ENCODE measurements at regions not wholly inside any gene's neighbourhood (a gene's known extent, or its start where the extent isn't known, plus 50 kb on each side); places are given as distances from the start of the nearest gene placed in this dataset.

- no peak for DNase-seq
These were observed 55.7 kb upstream of the PHACTR2 start for GRCh38 chr6:143621876-143622605.

- DNase-seq = no peak
These were observed 56.4 kb upstream of the PHACTR2 start for GRCh38 chr6:143621159-143621873.

GRCh38 chr6:143620447-143620846 lies 57.3 kb upstream of the PHACTR2 start:
- DNase-seq = no peak

GRCh38 chr6:143619824-143620401 lies 57.9 kb upstream of the PHACTR2 start:
- no peak for DNase-seq

GRCh38 chr6:143616741-143617140 lies 61.0 kb upstream of the PHACTR2 start:
- no peak for DNase-seq

- no peak for DNase-seq
These were observed 62.0 kb upstream of the PHACTR2 start for GRCh38 chr6:143615785-143616184.

- no peak for DNase-seq
These were observed 63.5 kb upstream of the PHACTR2 start for GRCh38 chr6:143614235-143614634.

GRCh38 chr6:143613749-143614148 lies 64.0 kb upstream of the PHACTR2 start:
- no peak for DNase-seq

- DNase-seq = no peak
These were observed 65.6 kb upstream of the PHACTR2 start for GRCh38 chr6:143612186-143612585.

- DNase-seq = peak; percentile 8
These were observed 66.2 kb upstream of the PHACTR2 start for GRCh38 chr6:143611580-143611979.

- no peak for DNase-seq
These were observed 67.8 kb upstream of the PHACTR2 start for GRCh38 chr6:143609972-143610371.

- no peak for DNase-seq
These were observed 68.3 kb upstream of the PHACTR2 start for GRCh38 chr6:143609501-143609900.

GRCh38 chr6:143608906-143609305 lies 68.9 kb upstream of the PHACTR2 start:
- DNase-seq = no peak

GRCh38 chr6:143607974-143608373 lies 69.8 kb upstream of the PHACTR2 start:
- no peak for DNase-seq

- DNase-seq = no peak
These were observed 70.6 kb upstream of the PHACTR2 start for GRCh38 chr6:143607168-143607567.

- DNase-seq = no peak
These were observed 71.8 kb upstream of the PHACTR2 start for GRCh38 chr6:143605906-143606521.

GRCh38 chr6:143603455-143603854 lies 74.3 kb upstream of the PHACTR2 start:
- no peak for DNase-seq

- no peak for DNase-seq
These were observed 76.3 kb upstream of the PHACTR2 start for GRCh38 chr6:143601504-143601903.

GRCh38 chr6:143600821-143601220 lies 76.9 kb upstream of the PHACTR2 start:
- no peak for DNase-seq

- no peak for DNase-seq
These were observed 79.2 kb upstream of the PHACTR2 start for GRCh38 chr6:143598466-143599080.

GRCh38 chr6:143596866-143597265 lies 80.9 kb upstream of the PHACTR2 start:
- no peak for DNase-seq

GRCh38 chr6:143595251-143596036 lies 82.3 kb upstream of the PHACTR2 start:
- DNase-seq = no peak
